Astrocyte (in vitro differentiated cells and primary cell): ENCODE measurements at regions not wholly inside any gene's neighbourhood (a gene's known extent, or its start where the extent isn't known, plus 50 kb on each side); places are given as distances from the start of the nearest gene placed in this dataset.

Source experiments
- DNase-seq: peaks from one replicate; pipeline ENCODE4 v3.0.0-alpha.2; 2010; ENCODE audit warnings: low read depth
- FAIRE-seq: peaks from 2 replicates; lab custom pipeline; 2011; peaks lifted over from hg19 to GRCh38; lab: Jason Lieb, UNC
- H2AFZ ChIP-seq: 2 replicates; pipeline ENCODE4 v1.6.0; 2012; ENCODE audit warnings: low read depth, low read length, inconsistent platforms
- H3K27ac ChIP-seq: 2 replicates; pipeline ENCODE4 v1.5.1; 2011; ENCODE audit warnings: low read depth, low read length, inconsistent platforms
- H3K27me3 ChIP-seq: 2 replicates; pipeline ENCODE4 v1.6.0; 2011; ENCODE audit warnings: low read length, inconsistent platforms; ENCODE audit not compliant: insufficient read depth
- H3K36me3 ChIP-seq: 2 replicates; pipeline ENCODE4 v1.5.1; 2011; ENCODE audit warnings: low read length, inconsistent platforms; ENCODE audit not compliant: insufficient read depth
- H3K4me1 ChIP-seq: 2 replicates; pipeline ENCODE4 v1.5.1; 2011; ENCODE audit warnings: low read length, inconsistent platforms; ENCODE audit not compliant: insufficient read depth
- H3K4me2 ChIP-seq: 2 replicates; pipeline ENCODE4 v1.6.0; 2012; ENCODE audit warnings: low read length, inconsistent platforms
- H3K4me3 ChIP-seq: 2 replicates; pipeline ENCODE4 v1.5.1; 2011; ENCODE audit warnings: low read depth, mild to moderate bottlenecking, low read length, inconsistent platforms; ENCODE audit not compliant: insufficient read depth
- H3K79me2 ChIP-seq: 2 replicates; pipeline ENCODE4 v1.6.0; 2012; ENCODE audit warnings: mild to moderate bottlenecking, low read length, inconsistent platforms; ENCODE audit not compliant: insufficient read depth
- H3K9ac ChIP-seq: 2 replicates; pipeline ENCODE4 v1.6.0; 2012; ENCODE audit warnings: mild to moderate bottlenecking, low read length, inconsistent platforms
- H3K9me3 ChIP-seq: 2 replicates; pipeline ENCODE4 v1.5.1; 2012; ENCODE audit warnings: low read depth, mild to moderate bottlenecking, low read length, inconsistent platforms; ENCODE audit not compliant: insufficient read depth
- H4K20me1 ChIP-seq: 2 replicates; pipeline ENCODE4 v1.6.0; 2012; ENCODE audit warnings: low read length, inconsistent platforms; ENCODE audit not compliant: insufficient read depth
- H3K27ac Mint-ChIP-seq: one replicate; pipeline ENCODE4 v1.8.0; 2021; ENCODE audit warnings: mild to moderate bottlenecking, mixed read lengths; ENCODE audit not compliant: unreplicated experiment
- H3K27me3 Mint-ChIP-seq: one replicate; pipeline ENCODE4 v1.8.0; 2021; ENCODE audit warnings: low read depth, mixed read lengths; ENCODE audit not compliant: unreplicated experiment
- H3K36me3 Mint-ChIP-seq: one replicate; pipeline ENCODE4 v1.8.0; 2021; ENCODE audit warnings: low read depth, mixed read lengths; ENCODE audit not compliant: unreplicated experiment
- H3K4me1 Mint-ChIP-seq: one replicate; pipeline ENCODE4 v1.8.0; 2021; ENCODE audit warnings: low read depth, mixed read lengths; ENCODE audit not compliant: unreplicated experiment
- H3K4me3 Mint-ChIP-seq: one replicate; pipeline ENCODE4 v1.8.0; 2021; ENCODE audit warnings: mild to moderate bottlenecking, moderate library complexity, mixed read lengths; ENCODE audit not compliant: unreplicated experiment
- H3K9me3 Mint-ChIP-seq: one replicate; pipeline ENCODE4 v1.8.0; 2021; ENCODE audit warnings: mild to moderate bottlenecking, mixed read lengths; ENCODE audit not compliant: unreplicated experiment
- CTCF ChIP-seq: IDR thresholded peaks from 2 replicates; pipeline ENCODE4 v1.5.1; 2011; ENCODE audit warnings: low read depth, mild to moderate bottlenecking, inconsistent platforms, low read length, moderate library complexity; ENCODE audit not compliant: insufficient read depth
- EZH2 ChIP-seq: IDR thresholded peaks from 2 replicates; pipeline ENCODE4 v1.6.1; 2012; ENCODE audit warnings: mild to moderate bottlenecking, low read length, inconsistent platforms; ENCODE audit not compliant: insufficient read depth

GRCh38 chr2:16475586-16475985 lies 190.0 kb downstream of the CYRIA start:
- no peaks in the 10 kb centered on the region for H3K36me3 Mint-ChIP-seq
- Histone ChIP-seq H3K9me3 (no peaks in the 10 kb centered on the region), H3K9ac (no peak overlapping the region), H3K36me3 (no peaks in the 10 kb centered on the region), H3K4me3 (no peak overlapping the region), H3K27ac (no peak overlapping the region), H3K27me3 (no peaks in the 10 kb centered on the region), H2AFZ (no peak overlapping the region), H4K20me1 (no peaks in the 10 kb centered on the region), H3K4me2 (no peak overlapping the region), H3K4me1 (no peaks in the 10 kb centered on the region), H3K79me2 (no peaks in the 10 kb centered on the region)
- FAIRE-seq, result no peak
- peak overlapping the region; percentile 53 for H3K27ac Mint-ChIP-seq
- TF ChIP-seq EZH2, result no peak
- TF ChIP-seq CTCF, result no peak
- H3K9me3 Mint-ChIP-seq, result peaks cover 4% of the 10 kb centered on the region
- DNase-seq, result no peak
- peaks cover 14% of the 10 kb centered on the region for H3K27me3 Mint-ChIP-seq
- peaks cover 26% of the 10 kb centered on the region for H3K4me1 Mint-ChIP-seq
- H3K4me3 Mint-ChIP-seq, result no peak overlapping the region

- H3K4me1 ChIP-seq, result no peaks in the 10 kb centered on the region
- H3K9me3 ChIP-seq, result no peaks in the 10 kb centered on the region
- H3K9ac ChIP-seq, result no peak overlapping the region
- peaks cover 14% of the 10 kb centered on the region for H3K27me3 Mint-ChIP-seq
- H3K27me3 ChIP-seq, result no peaks in the 10 kb centered on the region
- no peaks in the 10 kb centered on the region for H4K20me1 ChIP-seq
- peaks cover 18% of the 10 kb centered on the region for H3K4me1 Mint-ChIP-seq
- no peak overlapping the region for H3K27ac Mint-ChIP-seq
- no peak overlapping the region for H3K4me3 Mint-ChIP-seq
- H3K36me3 Mint-ChIP-seq, result no peaks in the 10 kb centered on the region
- H3K9me3 Mint-ChIP-seq, result peaks cover 4% of the 10 kb centered on the region
- H3K4me2 ChIP-seq, result no peak overlapping the region
- TF ChIP-seq CTCF (no peak), EZH2 (no peak)
- H3K36me3 ChIP-seq, result no peaks in the 10 kb centered on the region
- H3K27ac ChIP-seq, result no peak overlapping the region
- FAIRE-seq (no peak), DNase-seq (no peak)
- no peaks in the 10 kb centered on the region for H3K79me2 ChIP-seq
- H2AFZ ChIP-seq, result no peak overlapping the region
- H3K4me3 ChIP-seq, result no peak overlapping the region
Observed at GRCh38 chr2:16473575-16473974, 192.1 kb downstream of the CYRIA start.

GRCh38 chr2:16470936-16471490 lies 194.6 kb downstream of the CYRIA start:
- Histone ChIP-seq H3K9me3 (no peaks in the 10 kb centered on the region), H3K27me3 (no peaks in the 10 kb centered on the region), H3K4me2 (no peak overlapping the region), H2AFZ (no peak overlapping the region), H3K36me3 (no peaks in the 10 kb centered on the region), H3K4me3 (no peak overlapping the region), H3K79me2 (no peaks in the 10 kb centered on the region), H3K9ac (no peak overlapping the region), H3K4me1 (no peaks in the 10 kb centered on the region), H3K27ac (no peak overlapping the region), H4K20me1 (no peaks in the 10 kb centered on the region)
- Mint-ChIP-seq H3K9me3 (peaks cover 4% of the 10 kb centered on the region), H3K4me1 (peaks cover 12% of the 10 kb centered on the region), H3K27ac (no peak overlapping the region), H3K36me3 (no peaks in the 10 kb centered on the region), H3K27me3 (peaks cover 14% of the 10 kb centered on the region), H3K4me3 (no peak overlapping the region)
- TF ChIP-seq EZH2, result no peak
- no peak for FAIRE-seq
- DNase-seq, result no peak
